Esophagus squamous epithelium (tissue), 4 donors: ENCODE measurements at regions not wholly inside any gene's neighbourhood (a gene's known extent, or its start where the extent isn't known, plus 50 kb on each side); places are given as distances from the start of the nearest gene placed in this dataset.

Experiments
- POLR2A ChIP-seq, 4 donors: fragments of 450-650 bp; IDR thresholded peaks; one replicate each; pipeline ENCODE4 v1.6.1; 2017; ENCODE audit warnings: antibody characterized with exemption in 4 of 4, mild to moderate bottlenecking in 4 of 4, moderate library complexity in 3 of 4
- TF ChIP-seq, protein P1 (sequence below), 6 experiments: fragments of 450-650 bp in 4 of 6; fragments of 200-600 bp in 2 of 6; sonication (generic) in 2 of 6; IDR thresholded peaks; one replicate each; pipeline ENCODE4 v1.5.1; 2016 to 2019; ENCODE audit warnings: antibody characterized with exemption in 6 of 6, mild to moderate bottlenecking in 4 of 6, moderate library complexity in 4 of 6

DNA sequence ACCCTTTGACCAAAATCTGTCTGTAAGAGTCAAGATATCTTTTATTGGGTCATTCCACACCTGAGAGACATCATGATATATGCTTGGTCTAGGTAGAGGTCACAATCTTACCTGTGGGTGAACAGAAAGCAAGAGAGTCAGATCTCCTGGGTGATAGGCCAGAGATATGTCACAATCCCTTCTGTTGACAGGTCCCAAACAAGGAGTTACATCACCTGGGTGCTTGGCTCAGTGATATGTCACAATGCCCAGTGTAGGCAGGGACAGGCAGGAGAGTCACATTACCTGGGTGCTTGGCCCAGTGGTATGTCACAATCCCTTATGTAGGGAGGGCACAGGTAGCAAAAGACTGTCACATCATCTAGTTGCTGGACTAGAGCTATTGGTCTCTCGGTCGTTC lies 1991.2 kb downstream of the TP53TG3F start:
- no peak for TF ChIP-seq POLR2A (IDR thresholded peaks at IDR 0.05)
- TF ChIP-seq, protein P1, sequence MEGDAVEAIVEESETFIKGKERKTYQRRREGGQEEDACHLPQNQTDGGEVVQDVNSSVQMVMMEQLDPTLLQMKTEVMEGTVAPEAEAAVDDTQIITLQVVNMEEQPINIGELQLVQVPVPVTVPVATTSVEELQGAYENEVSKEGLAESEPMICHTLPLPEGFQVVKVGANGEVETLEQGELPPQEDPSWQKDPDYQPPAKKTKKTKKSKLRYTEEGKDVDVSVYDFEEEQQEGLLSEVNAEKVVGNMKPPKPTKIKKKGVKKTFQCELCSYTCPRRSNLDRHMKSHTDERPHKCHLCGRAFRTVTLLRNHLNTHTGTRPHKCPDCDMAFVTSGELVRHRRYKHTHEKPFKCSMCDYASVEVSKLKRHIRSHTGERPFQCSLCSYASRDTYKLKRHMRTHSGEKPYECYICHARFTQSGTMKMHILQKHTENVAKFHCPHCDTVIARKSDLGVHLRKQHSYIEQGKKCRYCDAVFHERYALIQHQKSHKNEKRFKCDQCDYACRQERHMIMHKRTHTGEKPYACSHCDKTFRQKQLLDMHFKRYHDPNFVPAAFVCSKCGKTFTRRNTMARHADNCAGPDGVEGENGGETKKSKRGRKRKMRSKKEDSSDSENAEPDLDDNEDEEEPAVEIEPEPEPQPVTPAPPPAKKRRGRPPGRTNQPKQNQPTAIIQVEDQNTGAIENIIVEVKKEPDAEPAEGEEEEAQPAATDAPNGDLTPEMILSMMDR (IDR thresholded peaks at IDR 0.05): no peak
